Endothelial cell of umbilical vein (primary cell): ENCODE measurements at regions not wholly inside any gene's neighbourhood (a gene's known extent, or its start where the extent isn't known, plus 50 kb on each side); places are given as distances from the start of the nearest gene placed in this dataset.

ENCODE experiments used
- BruUV-seq: library from RNA; stranded (reverse); fragments of 400-500 nt; replicated peaks from 2 replicates; lab custom pipeline; 2021; lab: Mats Ljungman, UMichigan
- CTCF ChIA-PET: fragments of 300-600, 350-600 bp; sonication (Branson Sonifier 250); formaldehyde crosslinking; loops from one replicate; lab custom pipeline; 2021; ENCODE audit warnings: antibody characterized with exemption, inconsistent platforms; lab: Charles Lee
- POLR2A ChIA-PET: fragments of 300-600, 350-600 bp; sonication (Branson Sonifier 250); formaldehyde crosslinking; loops from one replicate; lab custom pipeline; 2021; ENCODE audit warnings: antibody characterized with exemption, inconsistent platforms; lab: Charles Lee
- DNase-seq: peaks from one replicate; pipeline ENCODE4 v3.0.0-alpha.2; 2011; ENCODE audit warnings: low read depth, low spot score
- FAIRE-seq: peaks from 2 replicates; lab custom pipeline; 2011; peaks lifted over from hg19 to GRCh38; lab: Jason Lieb, UNC
- H2AFZ ChIP-seq: 2 replicates; pipeline ENCODE4 v1.6.0; 2012; ENCODE audit warnings: low read depth, low read length, control low read depth, inconsistent platforms
- H3K27ac ChIP-seq: 2 replicates; pipeline ENCODE4 v1.5.1; 2011; ENCODE audit warnings: low read depth, mild to moderate bottlenecking, control low read depth, low read length, moderate library complexity; ENCODE audit not compliant: insufficient read depth
- H3K27me3 ChIP-seq, 2 experiments: 2 replicates each; pipeline versions ENCODE4 v1.6.0 to v1.6.1; 2011; ENCODE audit warnings: low read length in 2 of 2, mixed read lengths in 1 of 2; ENCODE audit not compliant: control insufficient read depth in 2 of 2, insufficient read depth in 2 of 2
- H3K36me3 ChIP-seq, 2 experiments: 2 replicates in 1 of 2; 3 replicates in 1 of 2; pipeline ENCODE4 v1.5.1; 2011; ENCODE audit warnings: low read length in 2 of 2, mild to moderate bottlenecking in 1 of 2, moderate library complexity in 1 of 2; ENCODE audit not compliant: control insufficient read depth in 2 of 2, insufficient read depth in 2 of 2; ENCODE audit errors: extremely low read depth in 1 of 2
- H3K4me1 ChIP-seq: 3 replicates; pipeline ENCODE4 v1.5.1; 2011; ENCODE audit warnings: mild to moderate bottlenecking, low read length; ENCODE audit not compliant: control insufficient read depth, insufficient read depth; ENCODE audit errors: extremely low read depth
- H3K4me2 ChIP-seq: 2 replicates; pipeline ENCODE4 v1.6.1; 2011; ENCODE audit warnings: low read length, control low read depth, mixed read lengths; ENCODE audit not compliant: insufficient read depth
- H3K4me3 ChIP-seq, 3 experiments: fragments of 200-600 bp in 1 of 3; sonication (generic), shearing (Covaris generic) in 1 of 3; replicated peaks in 1 of 3; 2 replicates each; pipeline ENCODE4 v1.5.1; 2011 to 2016; ENCODE audit warnings: control low read depth in 3 of 3, low read length in 3 of 3, mild to moderate bottlenecking in 2 of 3, inconsistent platforms in 1 of 3, low read depth in 1 of 3, moderate library complexity in 1 of 3; ENCODE audit not compliant: insufficient read depth in 1 of 3
- H3K79me2 ChIP-seq: 2 replicates; pipeline ENCODE4 v1.6.0; 2012; ENCODE audit warnings: low read length, inconsistent platforms; ENCODE audit not compliant: control insufficient read depth, insufficient read depth
- H3K9ac ChIP-seq: replicated peaks from 2 replicates; pipeline ENCODE3; 2011; ENCODE audit warnings: low read length, control low read depth; ENCODE audit not compliant: insufficient read depth; ENCODE audit errors: extremely low read depth
- H3K9me1 ChIP-seq: replicated peaks from 3 replicates; pipeline ENCODE4 v1.6.0; 2011; ENCODE audit warnings: mild to moderate bottlenecking, low read length; ENCODE audit not compliant: control insufficient read depth, insufficient read depth; ENCODE audit errors: extremely low read depth
- H3K9me3 ChIP-seq: replicated peaks from 2 replicates; pipeline ENCODE4 v1.5.1; 2012; ENCODE audit warnings: low read length, inconsistent platforms; ENCODE audit not compliant: control insufficient read depth, insufficient read depth
- H4K20me1 ChIP-seq: replicated peaks from 2 replicates; pipeline ENCODE3; 2011; ENCODE audit warnings: mild to moderate bottlenecking, low read length; ENCODE audit not compliant: control insufficient read depth, insufficient read depth; ENCODE audit errors: extremely low read depth
- CTCF ChIP-seq, 2 donors: IDR thresholded peaks; 1 replicate in 1 of 2; 2 replicates in 1 of 2; pipeline ENCODE4 v1.5.1; 2011; ENCODE audit warnings: low read length in 2 of 2, mild to moderate bottlenecking in 2 of 2, moderate library complexity in 2 of 2, control low read depth in 1 of 2, inconsistent platforms in 1 of 2, low read depth in 1 of 2; ENCODE audit not compliant: insufficient read depth in 1 of 2; ENCODE audit errors: extremely low read depth in 1 of 2
- EZH2 ChIP-seq: IDR thresholded peaks from 2 replicates; pipeline ENCODE4 v1.6.1; 2012; ENCODE audit warnings: borderline replicate concordance, low read depth, mild to moderate bottlenecking, moderate library complexity, low read length, inconsistent platforms; ENCODE audit not compliant: severe bottlenecking
- FOS ChIP-seq: IDR thresholded peaks from 2 replicates; pipeline ENCODE4 v1.6.1; 2011; ENCODE audit warnings: mild to moderate bottlenecking, low read length, moderate library complexity, borderline replicate concordance; ENCODE audit not compliant: insufficient read depth
- GATA2 ChIP-seq: IDR thresholded peaks from 2 replicates; pipeline ENCODE4 v1.7.0; 2011; ENCODE audit warnings: low read depth, mild to moderate bottlenecking, moderate library complexity, mixed read lengths, low read length; ENCODE audit not compliant: insufficient read length, insufficient read depth
- JUN ChIP-seq: IDR thresholded peaks from 2 replicates; pipeline ENCODE4 v1.6.1; 2011; ENCODE audit warnings: borderline replicate concordance, low read depth; ENCODE audit not compliant: insufficient read length, insufficient read depth
- MYC ChIP-seq: IDR thresholded peaks from one replicate; pipeline ENCODE4 v1.6.1; 2011; ENCODE audit warnings: mild to moderate bottlenecking, low read depth, low read length
- POLR2A ChIP-seq: IDR thresholded peaks from 2 replicates; pipeline ENCODE4 v1.6.1; 2012; ENCODE audit warnings: low read depth, mild to moderate bottlenecking, control low read depth, low read length
- POLR2AphosphoS5 ChIP-seq: IDR thresholded peaks from 2 replicates; pipeline ENCODE4 v1.6.1; 2012; ENCODE audit warnings: low read depth, mild to moderate bottlenecking, control low read depth, low read length, moderate library complexity; ENCODE audit not compliant: insufficient read depth
- dilution Hi-C: fragments of 300-500 bp; cut with MboI; formaldehyde crosslinking; loops from one replicate; pipeline ENCODE4 v1.15.0; 2019; ENCODE audit warnings: low sequenced_read_pairs; ENCODE audit not compliant: extremely low pct_ligation_motif_present
- intact Hi-C: fragments of 100-400 bp; cut with micrococcal nuclease; formaldehyde crosslinking; loops from one replicate; pipeline ENCODE4 v1.10.0; 2022
- TF ChIP-seq, protein P1 (sequence below): IDR thresholded peaks from 2 replicates; pipeline ENCODE4 v1.6.1; 2011; ENCODE audit not compliant: insufficient read depth, insufficient read length

- no peak overlapping the region for H3K4me2 ChIP-seq
- H3K4me1 ChIP-seq = no peaks in the 10 kb centered on the region
- H3K9me1 ChIP-seq = no peaks in the 10 kb centered on the region
- dilution Hi-C loops (no loop called here), intact Hi-C loops (loop anchor here (10.0 kb wide), 1 partner anchor 320 kb away; no protein-coding TSS in a partner anchor)
- no peaks in the 10 kb centered on the region for H4K20me1 ChIP-seq
- no peak for DNase-seq
- FAIRE-seq = no peak
- no peak for TF ChIP-seq POLR2A
- TF ChIP-seq JUN = no peak
- TF ChIP-seq POLR2AphosphoS5 = no peak
- TF ChIP-seq FOS = no peak
- no peak for TF ChIP-seq MYC
- TF ChIP-seq GATA2 = no peak
- no peak for TF ChIP-seq CTCF (IDR thresholded peaks at IDR 0.05; ENCODE audit: extremely low read depth in 1 of 2, insufficient read depth in 1 of 2, low read depth in 1 of 2, low read length in 2 of 2)
- TF ChIP-seq, protein P1, sequence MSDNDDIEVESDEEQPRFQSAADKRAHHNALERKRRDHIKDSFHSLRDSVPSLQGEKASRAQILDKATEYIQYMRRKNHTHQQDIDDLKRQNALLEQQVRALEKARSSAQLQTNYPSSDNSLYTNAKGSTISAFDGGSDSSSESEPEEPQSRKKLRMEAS = no peak
- TF ChIP-seq EZH2 = no peak
- H3K4me3 ChIP-seq = no peak overlapping the region
- no peak overlapping the region for H3K27ac ChIP-seq
- BruUV-seq = no TSS peak
- H2AFZ ChIP-seq = no peak overlapping the region
- ChIA-PET POLR2A (no interaction called here), CTCF (interaction anchor here (1.5 kb wide), 2 partner anchors 53 to 890 kb away, joined by 3 to 6 read pairs; no protein-coding TSS in a partner anchor)
- no peaks in the 10 kb centered on the region for H3K79me2 ChIP-seq
- no peaks in the 10 kb centered on the region for H3K9me3 ChIP-seq
- no peaks in the 10 kb centered on the region for H3K36me3 ChIP-seq
- no peaks in the 10 kb centered on the region for H3K27me3 ChIP-seq
- no peak overlapping the region for H3K9ac ChIP-seq
Observed at GRCh38 chr1:55695151-55695550, 480.0 kb upstream of the USP24 start.
